ENCODE measurements at regions not wholly inside any gene's neighbourhood (a gene's known extent, or its start where the extent isn't known, plus 50 kb on each side); places are given as distances from the start of the nearest gene placed in this dataset.

GRCh38 chr1:101723415-101723814, 273.3 kb downstream of the OLFM3 start:
- intact Hi-C loops (cut with DNase I, micrococcal nuclease), result no loop called here
- no peak for DNase-seq
- no peak for ATAC-seq

- no peak for DNase-seq
- ATAC-seq, result no peak
Observed at GRCh38 chr1:101728029-101728428, 268.7 kb downstream of the OLFM3 start.

GRCh38 chr1:101730559-101730958, 266.2 kb downstream of the OLFM3 start:
- ATAC-seq (no peak), DNase-seq (no peak)
- intact Hi-C loops (cut with DNase I, micrococcal nuclease), result no loop called here

More at GRCh38 chr1:101728029-101728428, 268.7 kb downstream of the OLFM3 start:
- intact Hi-C loops (cut with DNase I, micrococcal nuclease), result no loop called here

- ATAC-seq, result peak; percentile 98
Observed at GRCh38 chr1:101732261-101732660, 264.5 kb downstream of the OLFM3 start.

GRCh38 chr1:101733340-101733739, 263.4 kb downstream of the OLFM3 start:
- ATAC-seq (peak; percentile 89), DNase-seq (peak; percentile 3 to 24)
- intact Hi-C loops (cut with DNase I, micrococcal nuclease), result no loop called here

More at GRCh38 chr1:101732261-101732660, 264.5 kb downstream of the OLFM3 start:
- DNase-seq, result peak; percentile 28 to 38
- intact Hi-C loops (cut with DNase I, micrococcal nuclease), result no loop called here

- intact Hi-C loops (cut with DNase I, micrococcal nuclease), result no loop called here
- ATAC-seq (no peak), DNase-seq (no peak)
Observed at GRCh38 chr1:101738475-101738874, 258.3 kb downstream of the OLFM3 start.

GRCh38 chr1:101739146-101739545, 257.6 kb downstream of the OLFM3 start:
- intact Hi-C loops (cut with DNase I, micrococcal nuclease), result no loop called here
- ATAC-seq, result no peak
- DNase-seq, result no peak

- DNase-seq, result no peak
- intact Hi-C loops (cut with DNase I, micrococcal nuclease), result no loop called here
- peak; percentile 58 for ATAC-seq
Observed at GRCh38 chr1:101739826-101740330, 256.8 kb downstream of the OLFM3 start.

GRCh38 chr1:101741910-101742309, 254.8 kb downstream of the OLFM3 start:
- intact Hi-C loops (cut with DNase I, micrococcal nuclease), result no loop called here
- DNase-seq (no peak), ATAC-seq (no peak)

GRCh38 chr1:101742509-101742908, 254.2 kb downstream of the OLFM3 start:
- DNase-seq (no peak), ATAC-seq (no peak)
- intact Hi-C loops (cut with DNase I, micrococcal nuclease), result no loop called here

- ATAC-seq, result no peak
- no peak for DNase-seq
- intact Hi-C loops (cut with DNase I, micrococcal nuclease), result no loop called here
Observed at GRCh38 chr1:101745551-101746270, 251.0 kb downstream of the OLFM3 start.

- no peak for ATAC-seq
- DNase-seq, result no peak
- intact Hi-C loops (cut with DNase I, micrococcal nuclease), result no loop called here
Observed at GRCh38 chr1:101748077-101748476, 248.6 kb downstream of the OLFM3 start.
